Ecto neural progenitor cell (in vitro differentiated cells): ENCODE measurements at regions not wholly inside any gene's neighbourhood (a gene's known extent, or its start where the extent isn't known, plus 50 kb on each side); places are given as distances from the start of the nearest gene placed in this dataset.

ENCODE experiments used
- DNase-seq: peaks from one replicate; pipeline ENCODE4 v3.0.0-alpha.2; 2018; ENCODE audit warnings: low spot score

DNA sequence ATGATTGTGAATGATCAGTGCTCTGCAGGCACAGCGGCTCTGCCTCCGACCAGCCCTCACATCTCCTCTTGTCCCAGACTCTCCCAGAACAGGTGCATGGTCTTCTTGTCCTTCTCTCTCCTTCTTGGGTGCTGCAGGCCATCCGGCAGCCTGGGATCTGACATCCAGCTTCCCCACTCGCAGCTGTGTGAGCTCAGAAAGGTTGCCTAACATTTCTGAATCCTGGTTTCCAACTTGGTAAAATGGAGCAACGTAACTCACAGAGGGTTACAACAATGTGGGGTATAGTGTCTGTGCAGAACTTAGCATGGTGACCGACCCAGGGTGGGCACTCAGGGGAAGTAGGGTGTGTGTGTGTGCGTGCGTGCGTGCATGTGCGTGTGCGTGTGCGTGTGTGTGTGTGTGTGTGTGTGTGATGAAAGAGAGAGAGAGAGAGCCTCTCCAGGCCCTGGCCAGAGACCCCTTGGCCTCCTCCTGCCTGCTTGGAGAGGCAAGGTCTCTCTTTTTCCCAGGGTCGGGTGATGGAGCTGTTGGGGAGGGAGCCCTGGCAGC, 110.1 kb downstream of the SNX5 start:
- no peak for DNase-seq

DNA sequence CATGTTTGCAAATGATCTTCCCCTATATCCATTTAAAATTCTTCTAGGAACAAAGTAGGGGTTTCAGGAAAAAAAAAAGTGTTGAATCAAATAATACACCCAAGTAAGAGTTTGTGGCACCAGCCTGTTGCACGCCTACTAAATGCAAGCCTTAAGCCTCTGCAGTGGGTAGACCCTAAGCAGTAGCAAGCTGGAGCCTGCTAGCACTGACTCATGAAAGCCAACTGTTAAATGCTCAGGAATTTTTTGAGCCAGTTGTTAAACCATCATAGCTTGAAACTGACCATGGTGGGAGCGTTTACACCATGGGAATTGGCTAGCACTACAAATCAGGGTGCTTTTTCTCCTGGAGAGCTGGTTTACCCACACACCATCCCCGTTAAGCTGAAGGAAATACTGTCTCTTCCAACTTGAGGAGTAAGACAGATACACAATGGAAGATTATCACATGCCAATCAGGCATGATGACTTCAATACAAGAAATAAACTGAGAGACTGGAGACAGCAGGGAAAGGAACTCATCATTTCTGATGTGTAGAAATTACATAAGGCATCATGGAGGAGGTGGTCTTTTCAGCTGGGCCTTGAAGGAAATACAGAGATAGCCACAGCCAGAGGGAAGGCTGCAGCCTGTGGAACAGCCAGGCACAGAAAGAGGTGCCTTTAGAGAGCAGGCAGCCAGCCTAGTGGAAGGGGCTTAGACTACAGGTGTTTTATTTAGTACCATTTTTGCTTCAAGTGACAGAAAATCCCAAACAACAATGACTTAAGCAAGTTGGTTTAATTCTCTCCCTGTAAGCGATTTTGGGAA, 110.8 kb downstream of the SNX5 start:
- DNase-seq = no peak

DNA sequence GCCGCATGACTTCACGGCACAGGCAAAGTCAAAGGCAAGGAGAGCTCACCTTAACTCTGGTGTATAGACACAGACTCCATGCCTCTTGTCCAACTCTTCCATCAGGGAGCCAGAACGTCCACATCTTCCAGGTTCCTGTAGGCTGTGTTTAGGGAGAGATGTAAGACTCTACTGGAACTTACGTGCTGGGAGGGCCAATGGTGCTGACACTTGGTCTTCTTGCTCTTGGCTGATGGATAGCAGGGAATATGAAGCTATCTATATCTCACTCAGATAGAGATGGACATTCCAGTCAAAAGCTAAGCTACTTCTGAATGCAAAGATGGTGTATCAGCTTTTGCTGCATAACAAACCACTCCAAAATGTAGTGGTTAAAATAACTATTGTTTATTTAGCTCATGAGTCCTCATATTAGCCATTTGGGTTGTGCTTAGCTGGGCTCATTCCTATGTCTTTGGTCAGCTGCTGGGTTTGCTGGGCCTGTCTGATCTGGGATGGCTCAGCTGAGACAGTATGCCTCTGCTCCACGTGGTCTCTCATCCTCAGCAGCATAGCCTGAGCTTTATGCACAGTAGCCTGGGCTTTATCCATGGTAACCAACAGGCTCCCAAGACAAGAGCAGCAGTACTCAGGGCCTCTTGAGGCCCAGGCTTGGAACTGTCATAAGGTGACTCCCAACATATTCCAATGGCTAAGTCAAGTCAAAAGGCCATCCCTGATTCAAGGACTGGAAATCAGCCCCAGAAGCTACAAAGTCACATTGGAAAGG, 111.6 kb downstream of the SNX5 start:
- DNase-seq = no peak

DNA sequence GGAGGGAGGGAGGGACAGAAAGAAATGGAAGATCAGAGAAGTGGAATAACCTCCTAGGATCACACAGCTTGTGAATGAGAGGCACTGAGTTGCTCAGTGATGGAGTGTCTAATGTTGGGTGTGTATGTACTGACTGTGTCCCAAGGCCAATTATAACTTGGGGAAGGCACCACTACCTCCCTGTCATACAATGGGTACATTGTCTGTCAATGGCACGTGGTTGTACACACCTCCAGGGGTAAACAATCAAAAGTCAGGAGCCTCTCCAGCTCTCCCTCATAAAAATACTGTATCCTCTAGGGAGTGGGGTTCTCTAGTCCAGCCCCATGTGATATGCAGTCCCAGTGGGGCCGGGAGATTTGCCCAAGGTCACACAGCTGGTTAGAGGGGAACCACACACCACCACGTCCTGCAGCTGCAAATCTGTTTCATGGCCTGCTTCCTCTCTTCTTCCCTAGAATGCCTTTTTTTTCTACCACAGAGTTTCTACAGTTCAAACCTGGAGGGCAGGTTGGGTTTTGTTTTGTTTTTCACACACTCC, 112.5 kb downstream of the SNX5 start:
- DNase-seq = no peak

DNA sequence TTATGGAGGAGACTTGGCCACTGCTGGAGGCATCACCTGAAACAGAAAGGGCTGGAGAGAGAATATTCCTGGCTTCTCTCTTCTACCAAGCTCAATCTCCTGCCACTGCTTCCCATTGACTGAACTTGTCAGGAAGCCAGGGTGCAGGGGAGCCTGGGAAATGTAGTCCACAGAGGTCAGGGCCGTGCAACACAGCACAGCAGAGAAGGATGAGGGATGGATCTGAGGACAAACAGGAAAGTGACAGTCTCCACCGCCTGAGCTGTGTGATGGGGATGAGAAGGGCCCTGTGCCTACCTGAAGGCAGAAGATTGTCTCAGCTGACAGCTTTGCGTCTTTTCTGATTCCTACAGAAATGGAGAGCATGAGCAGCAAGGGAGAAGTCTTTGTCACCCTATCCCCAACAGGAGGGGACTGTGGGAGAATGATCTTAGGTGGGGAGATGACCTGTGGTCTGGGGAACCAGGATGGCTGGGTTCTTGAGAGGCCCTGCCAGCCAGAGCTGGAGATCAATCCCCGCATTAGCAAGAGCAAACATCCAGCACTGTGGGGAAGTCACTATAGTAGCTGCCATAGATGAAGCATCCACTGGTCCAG, 114.2 kb downstream of the SNX5 start:
- no peak for DNase-seq

DNA sequence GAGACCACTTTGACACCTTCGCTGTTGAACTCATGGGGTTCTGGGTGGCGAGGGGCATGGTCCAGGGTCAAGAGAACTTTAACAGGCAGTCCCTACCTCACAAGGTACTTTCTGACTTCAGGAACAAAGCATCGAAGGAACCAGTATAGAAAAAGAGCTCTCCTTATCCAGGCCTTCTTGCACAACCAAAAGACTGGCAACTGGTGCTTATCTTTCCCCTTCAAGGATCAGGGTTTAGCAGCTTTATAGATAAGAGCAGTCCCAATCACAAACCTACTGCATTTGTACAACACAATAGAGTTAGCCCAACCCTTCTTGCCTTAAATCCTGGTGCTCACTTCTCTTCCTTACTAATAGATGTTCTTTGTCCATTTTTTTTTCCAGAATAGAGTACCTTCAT, 116.3 kb downstream of the SNX5 start:
- no peak for DNase-seq

DNA sequence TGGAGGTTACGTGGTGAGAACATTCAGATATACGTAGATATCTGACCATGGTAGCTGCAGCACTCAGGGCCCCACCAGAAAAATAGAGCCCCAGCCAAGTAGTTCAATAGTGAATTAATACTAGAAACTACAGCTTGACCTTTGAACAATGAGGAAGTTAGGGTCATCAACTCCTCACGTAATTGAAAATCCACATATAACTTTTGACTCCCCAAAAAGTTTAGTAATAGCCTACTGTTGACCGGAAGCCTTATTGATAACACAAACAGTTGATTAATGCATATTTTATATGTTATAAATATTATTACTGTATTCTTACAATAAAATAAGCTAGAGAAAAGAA, 117.9 kb downstream of the SNX5 start:
- no peak for DNase-seq

DNA sequence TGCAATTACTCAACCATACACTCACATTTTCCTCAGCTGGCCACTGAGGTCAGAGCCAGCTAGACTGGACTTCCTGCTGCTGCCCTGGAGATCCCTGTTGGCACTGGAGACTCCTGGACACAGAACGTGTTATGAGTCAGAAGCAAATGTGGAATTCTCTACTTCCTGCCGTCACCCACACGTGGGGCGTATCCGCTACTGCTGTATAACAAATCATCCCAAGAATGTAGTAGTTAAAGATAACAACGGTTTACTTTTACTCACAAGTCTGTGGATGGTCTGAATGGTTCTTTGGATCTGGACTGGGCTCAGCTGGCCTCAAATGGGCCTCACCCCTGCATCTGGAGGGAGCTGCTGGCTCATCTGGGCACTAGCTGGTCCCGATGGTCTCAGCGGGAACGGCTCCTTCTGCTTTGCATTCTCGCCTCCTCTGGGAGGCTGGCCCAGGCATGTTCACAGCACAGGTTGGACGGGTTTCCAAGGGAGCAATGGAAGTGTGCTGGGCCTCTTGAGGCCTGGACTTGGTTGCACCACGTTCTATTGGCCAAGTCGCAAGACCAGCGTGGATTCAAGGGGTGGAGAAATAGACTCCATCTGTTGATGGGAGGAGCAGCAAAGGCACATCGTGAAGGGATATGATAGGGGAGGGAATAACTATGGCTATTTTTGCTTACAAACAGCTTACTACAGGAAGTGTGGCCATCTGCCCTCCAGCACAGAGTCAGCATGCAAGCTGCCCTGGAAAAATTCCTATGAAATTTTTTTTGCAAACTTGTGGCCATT, 118.5 kb downstream of the SNX5 start:
- DNase-seq = no peak

DNA sequence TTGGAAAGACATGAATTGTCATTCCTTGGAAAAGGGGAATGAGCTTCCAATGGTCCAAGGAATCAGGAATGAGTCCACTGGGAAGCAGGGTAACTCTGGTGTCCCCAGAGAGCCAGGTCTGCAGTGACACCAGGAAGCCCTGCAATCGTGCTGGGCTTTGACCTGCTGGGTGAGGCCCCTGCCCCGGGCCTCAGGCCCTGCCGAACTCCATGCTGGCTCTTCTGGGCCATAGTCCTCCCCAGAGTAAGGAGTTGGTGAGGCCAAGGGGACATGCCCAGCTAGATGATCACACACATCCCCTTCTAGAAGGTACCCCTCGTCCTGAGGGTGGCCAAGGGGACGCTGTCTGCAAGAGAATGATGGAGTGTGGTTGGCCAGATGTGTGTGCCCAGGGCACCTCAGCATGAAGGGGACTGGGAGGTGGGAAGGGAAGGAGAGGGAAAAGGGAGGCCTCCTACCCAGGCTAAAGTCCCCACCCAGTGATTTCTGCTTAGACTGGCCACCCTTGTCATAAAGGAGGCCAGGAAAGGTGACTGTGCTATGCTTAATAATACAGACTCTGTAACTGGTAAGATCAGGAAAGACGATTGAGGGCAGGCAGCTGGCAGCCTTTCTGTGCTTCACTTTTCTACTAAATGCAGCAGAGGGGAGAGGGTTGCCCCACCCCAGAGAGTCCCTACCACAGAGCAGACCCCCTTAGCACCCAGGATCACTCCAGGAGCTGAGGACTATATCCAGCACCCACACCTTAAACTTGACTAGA, 119.3 kb downstream of the SNX5 start:
- DNase-seq = no peak

DNA sequence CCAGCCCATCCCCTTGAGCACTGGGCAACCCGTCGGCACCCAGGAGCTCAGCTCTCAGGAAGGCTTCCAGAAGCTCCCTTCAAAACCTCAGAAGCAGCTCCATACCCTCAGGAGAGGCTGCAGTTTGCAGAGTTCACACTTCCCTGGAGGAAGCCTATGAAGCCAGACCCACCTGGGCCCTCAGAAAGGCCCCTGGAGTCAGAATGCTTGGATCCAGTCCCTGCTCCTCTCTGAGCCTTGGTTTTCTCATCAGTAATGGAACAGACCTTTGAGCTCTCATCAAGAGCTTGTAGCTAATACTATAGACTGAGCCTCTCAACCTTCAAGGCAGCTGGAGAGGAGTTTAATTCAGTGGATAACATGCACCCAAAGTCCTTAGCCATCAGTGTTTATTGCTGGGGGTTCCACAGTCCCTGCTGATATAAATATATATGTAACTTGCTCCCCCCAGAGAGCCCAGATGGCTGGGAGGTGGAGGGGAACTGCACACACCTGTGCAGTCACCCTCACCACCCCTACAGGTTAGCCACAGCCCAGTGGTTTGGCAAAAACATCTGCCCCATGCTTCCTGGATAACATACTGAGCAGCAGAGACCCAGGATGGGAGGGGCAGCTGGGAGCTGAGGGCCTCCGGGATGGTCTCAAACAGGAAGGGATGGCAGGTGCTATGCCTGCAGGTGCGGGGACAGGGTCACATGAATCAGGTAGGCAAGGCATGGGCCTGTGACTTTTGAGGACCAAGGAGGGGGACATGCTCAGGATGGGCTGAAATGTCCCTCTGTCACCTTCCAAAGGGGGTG, 120.1 kb downstream of the SNX5 start:
- no peak for DNase-seq

DNA sequence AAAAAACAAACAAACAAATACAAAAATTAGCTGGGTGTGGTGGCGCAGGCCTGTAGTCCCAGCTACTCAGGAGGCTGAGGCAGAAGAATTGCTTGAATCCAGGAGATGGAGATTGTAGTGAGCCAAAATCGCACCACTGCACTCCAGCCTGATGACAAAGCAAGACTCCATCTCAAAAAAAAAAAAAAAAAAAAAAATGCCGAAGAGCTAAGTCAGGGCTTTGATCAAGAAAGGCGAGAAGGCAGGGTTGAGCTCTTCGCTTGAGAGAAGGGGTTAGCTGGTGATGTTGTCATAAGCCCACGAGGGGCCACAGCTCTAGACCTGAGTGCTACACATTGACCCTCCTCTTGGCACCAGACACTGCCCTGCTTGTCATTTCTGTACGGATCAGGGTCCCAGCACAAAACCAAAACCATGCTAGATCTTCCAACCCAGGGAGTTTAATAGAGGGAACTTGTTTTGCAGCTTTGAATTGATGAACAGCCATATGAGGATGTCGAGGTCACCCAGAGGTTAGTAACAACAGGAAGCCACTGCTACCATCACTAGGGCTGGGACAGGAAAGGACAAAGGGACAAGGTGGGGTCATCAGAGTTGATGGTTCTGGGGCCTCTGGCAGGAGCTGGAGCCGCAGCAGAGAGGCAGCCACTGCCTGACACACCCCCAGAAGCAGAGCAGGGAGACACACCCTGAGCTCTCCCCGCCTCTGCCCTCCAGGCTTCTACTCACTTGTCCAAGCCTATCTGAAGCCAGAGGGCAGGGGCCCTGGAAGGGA, 122.7 kb downstream of the SNX5 start:
- DNase-seq = no peak

DNA sequence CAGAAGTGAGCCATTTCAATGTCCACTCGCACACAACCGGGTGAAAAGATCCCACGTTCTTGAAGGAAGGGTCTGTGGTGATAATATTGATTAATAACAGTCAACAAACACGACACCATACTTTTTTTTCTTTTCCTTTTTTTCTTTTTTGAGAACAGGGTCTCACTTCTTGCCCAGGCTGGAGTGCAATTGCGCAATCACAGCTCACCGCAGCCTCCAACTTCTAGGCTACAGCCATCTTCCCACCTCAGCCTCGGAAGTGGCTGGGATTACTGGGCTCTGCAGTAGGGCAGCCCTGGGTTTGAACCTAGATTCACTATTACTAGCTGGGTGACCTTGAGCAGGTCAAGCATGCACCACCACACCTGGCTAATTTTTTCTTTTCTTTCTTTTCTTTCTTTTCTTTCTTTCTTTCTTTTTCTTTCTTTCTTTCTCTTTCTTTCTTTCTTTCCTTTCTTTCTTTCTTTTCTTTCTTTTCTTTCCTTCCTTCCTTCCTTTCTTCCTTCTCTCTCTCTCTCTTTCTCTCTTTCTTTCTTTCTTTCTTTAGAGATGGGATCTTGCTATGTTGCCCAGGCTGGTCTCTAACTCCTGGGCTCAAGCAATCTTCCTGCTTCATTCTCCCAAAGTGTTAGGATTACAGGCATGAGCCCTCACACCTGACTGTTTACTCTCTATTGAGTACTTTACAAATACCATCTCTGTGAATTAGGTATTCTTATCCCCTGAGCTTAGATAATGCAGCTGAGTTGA, 123.9 kb downstream of the SNX5 start:
- DNase-seq = no peak

DNA sequence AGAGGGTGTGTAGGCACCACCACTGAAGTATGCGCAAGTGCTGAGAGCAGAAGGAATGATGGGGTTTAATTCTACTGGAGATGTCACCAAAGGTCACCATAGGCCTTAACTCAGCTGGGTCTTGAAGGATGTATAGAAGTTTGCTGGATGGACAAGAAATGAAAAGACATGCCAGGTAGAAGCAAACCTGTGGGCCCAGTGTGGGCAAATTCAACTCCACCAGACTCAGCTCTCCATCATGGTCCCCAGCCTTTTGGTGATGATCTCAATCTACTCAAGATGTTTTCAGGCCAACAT, 124.5 kb downstream of the SNX5 start:
- DNase-seq = no peak

DNA sequence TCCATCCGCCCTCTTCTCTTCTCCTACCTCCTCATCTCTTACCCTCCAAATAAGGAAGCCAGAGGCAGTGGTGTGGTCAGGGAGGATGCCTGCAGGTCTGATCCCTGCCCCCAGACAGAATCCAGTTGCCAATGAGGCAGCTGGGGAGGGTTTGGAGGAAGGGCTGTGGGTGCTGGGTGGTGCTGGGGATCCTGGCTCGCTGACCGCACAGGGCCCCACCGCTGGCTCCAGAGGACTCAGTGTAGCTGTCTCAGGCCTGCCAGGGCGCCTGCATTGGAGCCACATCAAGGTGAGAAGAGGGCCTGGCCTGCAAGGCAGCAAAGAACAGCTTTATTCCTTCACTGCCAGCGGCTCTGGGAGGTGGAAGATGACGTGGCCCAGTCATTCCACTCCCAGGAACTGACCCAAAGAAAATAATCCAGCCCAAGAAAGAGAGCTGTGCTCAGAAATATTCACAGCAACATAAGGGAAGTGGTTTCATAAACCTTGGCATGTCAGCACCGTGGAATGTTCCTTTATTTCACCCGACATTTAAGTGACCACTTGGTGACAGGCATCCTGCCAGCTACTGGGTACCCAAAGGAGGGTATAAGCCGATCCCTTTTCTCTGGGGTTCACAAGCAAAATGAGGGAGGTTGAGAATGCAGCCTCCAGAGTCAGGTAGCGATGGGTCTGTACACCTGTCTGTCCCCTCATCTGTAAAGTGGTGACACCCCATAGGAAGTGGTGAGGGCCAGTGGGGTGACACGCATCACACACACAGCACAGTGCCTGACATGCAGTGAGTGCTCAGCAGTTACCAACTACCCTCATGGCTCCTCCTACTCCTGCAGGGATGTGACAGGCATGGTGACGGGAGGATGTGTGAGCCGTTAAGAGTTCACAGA, 125.1 kb downstream of the SNX5 start:
- no peak for DNase-seq

DNA sequence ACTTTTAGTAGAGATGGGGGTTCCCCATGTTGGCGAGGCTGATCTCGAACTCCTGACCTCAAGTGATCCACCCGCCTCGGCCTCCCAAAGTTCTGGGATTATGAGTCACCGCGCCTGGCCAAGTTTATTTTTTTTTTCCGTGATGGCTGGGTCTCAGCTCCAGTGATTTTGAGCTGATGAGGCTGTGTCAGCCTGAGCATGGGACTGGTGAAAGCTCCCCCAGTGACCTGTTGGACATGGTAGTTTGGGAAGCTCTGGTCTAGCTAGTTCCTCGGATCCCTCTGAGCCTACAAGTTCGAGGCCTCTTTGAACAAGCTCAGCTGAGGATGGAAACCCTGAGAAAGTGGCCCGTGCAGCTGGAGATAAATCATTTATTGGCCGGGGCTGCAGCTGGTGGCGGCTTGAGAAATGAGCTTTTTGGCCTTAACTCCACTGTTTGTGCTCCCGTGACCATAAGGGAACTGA, 126.8 kb downstream of the SNX5 start:
- no peak for DNase-seq

DNA sequence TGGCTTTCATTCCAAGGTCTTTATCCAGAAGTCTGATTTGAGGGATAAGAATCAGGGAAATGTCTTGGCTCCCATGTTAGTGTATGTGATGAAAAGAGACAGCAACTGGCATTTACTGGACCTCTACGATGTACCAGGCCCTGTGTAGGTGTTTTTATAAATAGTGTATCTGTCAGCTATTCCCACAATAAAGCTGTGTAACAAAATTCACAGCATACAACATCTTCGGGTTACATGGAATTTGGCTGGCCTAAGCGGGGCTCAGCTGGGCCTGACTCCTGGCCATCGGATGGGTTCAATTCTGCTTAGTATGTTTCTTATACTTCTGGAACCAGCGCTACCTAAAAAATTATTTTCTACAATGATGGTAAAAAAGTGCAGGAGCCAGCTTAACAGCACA, 128.2 kb downstream of the SNX5 start:
- DNase-seq = no peak

DNA sequence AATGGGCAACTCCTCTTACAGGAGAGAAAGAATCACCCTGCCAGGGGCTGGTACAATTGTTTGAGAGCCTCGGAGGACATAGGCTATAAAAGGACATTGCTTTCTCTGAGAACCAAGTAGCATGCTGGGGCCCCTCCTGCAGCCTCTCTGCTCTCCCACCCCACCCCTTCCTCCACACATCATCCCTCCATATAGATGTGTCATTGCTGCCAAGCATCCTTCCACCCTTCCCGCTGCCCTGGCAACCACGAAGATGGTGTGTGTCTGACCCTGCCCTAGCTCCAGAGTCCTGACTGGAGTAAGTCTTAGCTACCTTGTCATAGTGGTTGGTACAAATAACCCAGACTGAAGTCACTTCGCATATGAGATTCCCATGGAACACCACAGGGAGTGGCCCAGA, 129.7 kb downstream of the SNX5 start:
- no peak for DNase-seq

DNA sequence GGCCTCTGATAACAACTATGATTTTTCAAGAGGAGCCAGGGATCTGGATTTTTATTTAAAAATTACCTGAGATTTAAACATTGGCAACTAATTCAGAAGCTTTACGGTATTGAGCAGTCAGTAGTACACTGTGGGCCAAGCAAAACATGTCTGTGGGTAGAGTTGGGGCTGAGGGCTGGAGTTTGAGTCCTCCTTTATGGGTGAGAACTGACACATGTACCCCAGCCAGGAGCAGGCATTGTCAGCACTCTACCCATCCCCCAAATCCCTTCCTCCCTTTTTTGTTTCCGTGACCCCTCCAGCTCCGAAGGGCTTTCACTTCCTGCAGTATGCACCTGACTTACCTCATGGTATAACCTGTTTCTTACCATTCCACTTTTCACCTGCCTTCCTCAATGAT, 131.4 kb downstream of the SNX5 start:
- no peak for DNase-seq
